Astrocyte (in vitro differentiated cells and primary cell): ENCODE measurements at regions not wholly inside any gene's neighbourhood (a gene's known extent, or its start where the extent isn't known, plus 50 kb on each side); places are given as distances from the start of the nearest gene placed in this dataset.

Experiments used
- DNase-seq: peaks from one replicate; pipeline ENCODE4 v3.0.0-alpha.2; 2010; ENCODE audit warnings: low read depth
- FAIRE-seq: peaks from 2 replicates; lab custom pipeline; 2011; peaks lifted over from hg19 to GRCh38; lab: Jason Lieb, UNC
- H2AFZ ChIP-seq: 2 replicates; pipeline ENCODE4 v1.6.0; 2012; ENCODE audit warnings: low read depth, low read length, inconsistent platforms
- H3K27ac ChIP-seq: 2 replicates; pipeline ENCODE4 v1.5.1; 2011; ENCODE audit warnings: low read depth, low read length, inconsistent platforms
- H3K27me3 ChIP-seq: 2 replicates; pipeline ENCODE4 v1.6.0; 2011; ENCODE audit warnings: low read length, inconsistent platforms; ENCODE audit not compliant: insufficient read depth
- H3K36me3 ChIP-seq: 2 replicates; pipeline ENCODE4 v1.5.1; 2011; ENCODE audit warnings: low read length, inconsistent platforms; ENCODE audit not compliant: insufficient read depth
- H3K4me1 ChIP-seq: 2 replicates; pipeline ENCODE4 v1.5.1; 2011; ENCODE audit warnings: low read length, inconsistent platforms; ENCODE audit not compliant: insufficient read depth
- H3K4me2 ChIP-seq: 2 replicates; pipeline ENCODE4 v1.6.0; 2012; ENCODE audit warnings: low read length, inconsistent platforms
- H3K4me3 ChIP-seq: 2 replicates; pipeline ENCODE4 v1.5.1; 2011; ENCODE audit warnings: low read depth, mild to moderate bottlenecking, low read length, inconsistent platforms; ENCODE audit not compliant: insufficient read depth
- H3K79me2 ChIP-seq: 2 replicates; pipeline ENCODE4 v1.6.0; 2012; ENCODE audit warnings: mild to moderate bottlenecking, low read length, inconsistent platforms; ENCODE audit not compliant: insufficient read depth
- H3K9ac ChIP-seq: 2 replicates; pipeline ENCODE4 v1.6.0; 2012; ENCODE audit warnings: mild to moderate bottlenecking, low read length, inconsistent platforms
- H3K9me3 ChIP-seq: 2 replicates; pipeline ENCODE4 v1.5.1; 2012; ENCODE audit warnings: low read depth, mild to moderate bottlenecking, low read length, inconsistent platforms; ENCODE audit not compliant: insufficient read depth
- H4K20me1 ChIP-seq: 2 replicates; pipeline ENCODE4 v1.6.0; 2012; ENCODE audit warnings: low read length, inconsistent platforms; ENCODE audit not compliant: insufficient read depth
- H3K27ac Mint-ChIP-seq: one replicate; pipeline ENCODE4 v1.8.0; 2021; ENCODE audit warnings: mild to moderate bottlenecking, mixed read lengths; ENCODE audit not compliant: unreplicated experiment
- H3K27me3 Mint-ChIP-seq: one replicate; pipeline ENCODE4 v1.8.0; 2021; ENCODE audit warnings: low read depth, mixed read lengths; ENCODE audit not compliant: unreplicated experiment
- H3K36me3 Mint-ChIP-seq: one replicate; pipeline ENCODE4 v1.8.0; 2021; ENCODE audit warnings: low read depth, mixed read lengths; ENCODE audit not compliant: unreplicated experiment
- H3K4me1 Mint-ChIP-seq: one replicate; pipeline ENCODE4 v1.8.0; 2021; ENCODE audit warnings: low read depth, mixed read lengths; ENCODE audit not compliant: unreplicated experiment
- H3K4me3 Mint-ChIP-seq: one replicate; pipeline ENCODE4 v1.8.0; 2021; ENCODE audit warnings: mild to moderate bottlenecking, moderate library complexity, mixed read lengths; ENCODE audit not compliant: unreplicated experiment
- H3K9me3 Mint-ChIP-seq: one replicate; pipeline ENCODE4 v1.8.0; 2021; ENCODE audit warnings: mild to moderate bottlenecking, mixed read lengths; ENCODE audit not compliant: unreplicated experiment
- CTCF ChIP-seq: IDR thresholded peaks from 2 replicates; pipeline ENCODE4 v1.5.1; 2011; ENCODE audit warnings: low read depth, mild to moderate bottlenecking, inconsistent platforms, low read length, moderate library complexity; ENCODE audit not compliant: insufficient read depth
- EZH2 ChIP-seq: IDR thresholded peaks from 2 replicates; pipeline ENCODE4 v1.6.1; 2012; ENCODE audit warnings: mild to moderate bottlenecking, low read length, inconsistent platforms; ENCODE audit not compliant: insufficient read depth

- Histone ChIP-seq H3K36me3 (no peaks in the 10 kb centered on the region), H3K9me3 (no peaks in the 10 kb centered on the region), H3K4me1 (peaks cover 6% of the 10 kb centered on the region), H3K79me2 (no peaks in the 10 kb centered on the region), H2AFZ (no peak overlapping the region), H3K27ac (no peak overlapping the region), H3K9ac (no peak overlapping the region), H3K4me2 (no peak overlapping the region), H4K20me1 (no peaks in the 10 kb centered on the region), H3K4me3 (no peak overlapping the region), H3K27me3 (no peaks in the 10 kb centered on the region)
- DNase-seq (peak; percentile 52), FAIRE-seq (no peak)
- no peaks in the 10 kb centered on the region for H3K36me3 Mint-ChIP-seq
- H3K9me3 Mint-ChIP-seq: no peaks in the 10 kb centered on the region
- H3K4me3 Mint-ChIP-seq: no peak overlapping the region
- H3K27me3 Mint-ChIP-seq: peaks cover 3% of the 10 kb centered on the region
- TF ChIP-seq EZH2: no peak
- no peak for TF ChIP-seq CTCF
- peaks cover 13% of the 10 kb centered on the region for H3K4me1 Mint-ChIP-seq
- H3K27ac Mint-ChIP-seq: no peak overlapping the region
Observed at GRCh38 chr10:33666686-33667480, 332.4 kb upstream of the NRP1 start.

GRCh38 chr10:33665501-33665900, 331.0 kb upstream of the NRP1 start:
- peak; percentile 41 for DNase-seq

More at GRCh38 chr10:33665501-33665900, 331.0 kb upstream of the NRP1 start:
- no peaks in the 10 kb centered on the region for H3K79me2 ChIP-seq
- H2AFZ ChIP-seq: no peak overlapping the region
- no peaks in the 10 kb centered on the region for H4K20me1 ChIP-seq
- H3K4me1 ChIP-seq: peaks cover 11% of the 10 kb centered on the region
- H3K27me3 ChIP-seq: no peaks in the 10 kb centered on the region
- no peaks in the 10 kb centered on the region for H3K9me3 Mint-ChIP-seq
- no peak overlapping the region for H3K4me3 Mint-ChIP-seq
- H3K36me3 Mint-ChIP-seq: no peaks in the 10 kb centered on the region
- peaks cover 6% of the 10 kb centered on the region for H3K27me3 Mint-ChIP-seq
- no peak overlapping the region for H3K27ac ChIP-seq
- no peak overlapping the region for H3K27ac Mint-ChIP-seq
- FAIRE-seq: no peak
- TF ChIP-seq CTCF: no peak
- TF ChIP-seq EZH2: no peak
- no peak overlapping the region for H3K4me2 ChIP-seq
- H3K4me1 Mint-ChIP-seq: peaks cover 15% of the 10 kb centered on the region
- no peaks in the 10 kb centered on the region for H3K36me3 ChIP-seq
- no peaks in the 10 kb centered on the region for H3K9me3 ChIP-seq
- no peak overlapping the region for H3K9ac ChIP-seq
- H3K4me3 ChIP-seq: no peak overlapping the region
